CD4-positive, alpha-beta T cell treated with Interleukin-21 for 1 hour (primary cell): ENCODE measurements at regions not wholly inside any gene's neighbourhood (a gene's known extent, or its start where the extent isn't known, plus 50 kb on each side); places are given as distances from the start of the nearest gene placed in this dataset.

Experiments used
- DNase-seq: peaks from one replicate; pipeline ENCODE4 v3.0.0-alpha.2; 2020

DNA sequence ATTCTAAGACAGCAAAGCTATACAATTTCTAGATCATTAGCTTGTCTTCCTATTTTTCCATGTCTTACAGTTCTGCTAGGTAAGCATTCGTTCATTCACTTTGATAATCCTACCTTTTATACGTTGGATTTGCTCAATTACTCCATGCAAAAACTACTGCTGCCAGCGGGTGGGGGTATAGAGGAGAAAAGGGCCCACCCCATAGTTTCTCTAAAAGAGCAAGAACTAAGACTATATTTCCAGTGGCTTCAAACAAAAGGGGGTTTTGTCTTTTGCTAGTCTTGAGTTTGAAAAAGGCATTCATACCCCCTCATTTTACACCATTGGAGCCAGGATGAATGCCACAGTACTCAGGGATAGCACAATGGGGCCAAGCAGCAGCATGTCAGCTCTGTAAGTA, 155.7 kb downstream of the WT1 start:
- DNase-seq = no peak

DNA sequence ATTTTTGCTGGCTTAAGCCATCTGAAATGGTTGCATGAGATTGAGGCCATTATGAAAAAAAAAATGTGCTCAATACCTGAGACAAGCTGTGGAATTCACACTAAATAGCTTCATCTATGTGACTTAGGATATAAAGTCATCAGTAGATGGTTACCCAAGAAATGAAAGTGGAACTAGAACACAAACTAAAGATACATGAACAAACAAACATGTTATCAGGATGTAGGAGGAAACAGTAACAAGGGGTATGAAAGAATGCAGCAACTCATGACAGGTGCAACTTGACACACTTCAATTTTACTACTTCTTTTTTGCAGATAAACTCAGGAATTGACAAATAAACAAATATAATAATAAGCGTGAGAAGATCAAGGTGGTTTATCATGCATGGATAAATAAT, 155.0 kb downstream of the WT1 start:
- DNase-seq = no peak

DNA sequence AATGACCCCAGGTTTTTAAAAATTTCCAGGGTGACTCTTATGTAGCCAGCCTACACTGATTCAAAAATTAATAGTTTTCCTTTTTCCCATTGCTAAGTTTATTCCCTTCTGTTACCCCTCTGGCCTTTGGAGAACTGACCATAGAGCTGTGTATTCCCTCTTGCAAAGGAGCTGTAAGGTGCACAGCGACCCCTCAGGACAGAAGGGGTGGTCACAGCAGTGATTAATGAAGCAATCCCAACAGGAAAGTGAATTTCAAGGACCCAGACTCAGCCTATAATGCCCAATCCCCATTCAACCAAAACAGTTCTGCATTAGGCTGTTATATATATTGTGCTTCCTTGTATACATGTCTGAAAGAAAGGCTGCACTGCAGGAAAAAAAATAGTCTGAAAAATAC, 147.1 kb downstream of the WT1 start:
- no peak for DNase-seq

DNA sequence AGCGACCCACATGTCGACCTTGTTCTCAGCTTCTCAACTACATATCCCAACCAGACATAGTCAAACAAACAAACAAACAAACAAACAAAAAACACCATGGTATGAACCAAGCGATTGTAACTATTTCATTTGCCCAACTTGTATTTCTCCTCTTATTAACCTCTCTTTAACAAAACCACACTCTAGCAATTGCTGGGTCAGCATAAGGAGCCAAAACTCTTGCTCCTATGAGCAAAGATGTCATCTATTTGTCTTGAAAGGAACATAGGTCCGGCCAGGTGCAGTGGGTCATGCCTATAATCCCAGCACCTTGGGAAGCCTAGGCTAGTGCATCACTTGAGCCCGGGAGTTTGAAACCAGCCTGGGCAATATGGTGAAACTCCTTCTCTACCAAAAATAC, 145.6 kb downstream of the WT1 start:
- no peak for DNase-seq

DNA sequence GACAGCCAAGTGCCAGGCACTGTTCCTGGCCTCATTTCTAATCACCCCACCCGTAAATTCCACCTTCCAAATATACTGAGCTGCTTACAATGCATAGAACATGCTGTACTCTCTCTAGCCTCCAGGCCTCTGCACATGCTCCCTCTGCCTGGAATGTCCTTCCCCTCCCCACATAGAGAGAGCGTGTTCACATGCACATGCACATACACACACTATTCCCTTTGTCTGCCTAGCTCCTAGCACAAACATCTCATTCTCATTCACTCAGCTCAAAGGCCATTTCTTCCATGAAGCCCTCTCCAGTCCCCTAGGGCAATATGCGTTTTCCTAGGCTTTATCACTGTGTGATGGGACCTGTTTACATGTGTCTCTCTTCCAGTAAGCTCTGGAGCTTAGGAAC, 144.6 kb downstream of the WT1 start:
- DNase-seq = no peak

DNA sequence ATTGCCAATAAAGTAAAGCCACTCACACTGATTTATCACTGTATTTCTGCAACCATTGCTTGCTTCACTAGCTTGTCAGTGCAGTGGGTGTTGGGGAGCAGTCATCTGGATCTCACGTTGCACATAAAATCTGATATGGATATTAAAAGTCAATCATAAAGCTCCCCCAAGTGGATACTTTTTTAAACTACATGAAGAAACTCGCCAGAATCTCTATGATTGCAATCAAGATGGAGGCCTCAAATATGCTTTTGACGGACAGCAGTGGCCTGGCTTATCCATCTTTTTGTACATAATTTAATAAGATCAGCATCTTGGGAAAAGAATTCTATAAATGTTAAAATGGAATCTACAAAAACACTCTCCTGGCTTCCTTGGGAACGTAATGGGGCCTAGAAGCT, 137.7 kb downstream of the WT1 start:
- peak; percentile 19 for DNase-seq

DNA sequence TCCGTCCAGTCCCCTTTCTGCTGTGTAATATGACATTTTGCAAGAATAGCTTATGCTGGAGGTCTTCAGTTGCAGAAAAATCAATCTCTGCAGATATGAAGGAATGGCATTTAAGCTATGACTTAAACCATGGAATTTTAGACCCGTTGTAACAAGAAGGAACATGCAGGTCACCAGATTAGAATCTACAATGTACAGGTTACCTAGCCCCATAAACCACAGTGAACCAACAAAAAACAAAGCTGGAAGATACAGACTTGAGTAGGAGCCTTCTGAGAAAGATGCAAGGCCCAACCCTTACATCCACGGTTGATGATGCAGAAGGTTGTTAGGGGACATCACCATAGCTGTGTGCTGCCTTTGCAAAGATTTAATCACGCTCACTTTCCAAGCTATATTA, 132.5 kb downstream of the WT1 start:
- no peak for DNase-seq

DNA sequence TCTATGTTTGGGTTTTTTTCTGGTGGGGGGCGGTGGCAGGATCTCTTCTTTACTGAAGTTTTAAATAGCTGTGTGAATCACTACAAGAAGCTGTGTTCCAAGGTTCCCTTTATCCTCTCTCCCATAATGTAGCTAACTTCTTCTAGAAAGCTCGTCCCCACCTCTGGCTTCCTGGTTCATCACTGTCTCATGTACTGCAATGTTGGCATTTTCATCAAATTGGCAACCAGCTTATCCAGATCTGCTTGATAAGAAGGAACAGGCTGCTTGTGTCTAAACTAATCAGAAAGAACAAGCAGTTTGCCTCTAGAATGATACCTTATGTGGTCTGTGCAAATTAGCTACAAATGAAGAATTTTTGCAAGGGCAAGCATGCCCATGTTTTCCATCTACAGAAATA, 130.8 kb downstream of the WT1 start:
- no peak for DNase-seq

DNA sequence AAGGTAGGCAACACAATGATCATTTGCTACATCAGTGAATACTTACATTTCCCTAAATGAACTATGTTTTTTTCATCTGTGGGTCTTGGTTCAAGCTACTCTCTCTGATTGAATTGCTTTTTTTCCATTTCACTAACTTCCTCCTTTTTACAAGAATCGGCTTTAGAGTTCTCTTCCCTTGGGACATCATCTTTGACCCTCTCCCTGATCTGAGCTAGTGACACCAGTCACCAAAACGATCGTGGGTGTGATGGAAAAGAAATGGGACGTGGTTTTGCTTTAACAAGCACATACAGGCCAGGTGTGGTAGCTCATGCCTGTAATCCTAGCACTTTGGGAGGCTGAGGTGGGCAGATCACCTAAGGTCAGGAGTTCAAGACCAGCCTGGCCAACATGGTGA, 129.9 kb downstream of the WT1 start:
- DNase-seq = no peak

DNA sequence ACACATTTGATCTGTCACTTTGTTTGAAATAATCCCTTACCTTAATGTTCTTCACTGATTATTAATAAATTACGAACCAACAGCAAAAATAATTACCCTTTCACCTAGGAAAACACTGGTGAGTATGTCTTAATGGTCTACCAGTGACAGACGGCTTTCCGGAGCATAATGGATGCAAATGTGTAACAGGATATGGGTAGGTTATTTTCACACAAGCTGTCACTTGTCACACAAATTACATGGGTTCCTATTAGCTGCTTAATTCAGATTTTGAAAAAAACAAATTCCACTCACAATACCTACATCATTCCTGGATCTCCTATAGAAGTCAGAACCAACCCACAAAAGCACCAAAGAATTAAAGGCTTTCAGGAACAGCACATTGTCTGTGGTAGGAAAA, 127.9 kb downstream of the WT1 start:
- DNase-seq = no peak

DNA sequence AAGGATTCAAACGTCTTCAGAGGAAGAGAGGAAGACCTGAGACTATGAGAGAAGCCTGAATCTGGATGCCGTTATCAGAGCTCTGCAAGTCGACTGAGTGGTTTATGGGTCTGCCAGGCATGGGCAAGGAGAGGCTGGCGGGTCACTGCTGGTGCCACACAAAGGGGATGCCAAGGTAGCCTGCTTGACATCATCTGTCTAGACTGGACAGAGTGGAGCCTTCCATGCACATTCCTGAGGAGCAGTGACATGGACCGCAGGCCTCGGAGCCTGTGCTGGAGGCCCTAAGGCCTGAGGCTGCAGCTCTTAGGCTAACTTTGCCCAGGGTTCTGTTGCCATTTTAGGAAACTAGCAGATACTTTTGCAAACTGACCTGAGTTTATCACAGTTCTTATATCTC, 127.4 kb downstream of the WT1 start:
- DNase-seq = no peak

DNA sequence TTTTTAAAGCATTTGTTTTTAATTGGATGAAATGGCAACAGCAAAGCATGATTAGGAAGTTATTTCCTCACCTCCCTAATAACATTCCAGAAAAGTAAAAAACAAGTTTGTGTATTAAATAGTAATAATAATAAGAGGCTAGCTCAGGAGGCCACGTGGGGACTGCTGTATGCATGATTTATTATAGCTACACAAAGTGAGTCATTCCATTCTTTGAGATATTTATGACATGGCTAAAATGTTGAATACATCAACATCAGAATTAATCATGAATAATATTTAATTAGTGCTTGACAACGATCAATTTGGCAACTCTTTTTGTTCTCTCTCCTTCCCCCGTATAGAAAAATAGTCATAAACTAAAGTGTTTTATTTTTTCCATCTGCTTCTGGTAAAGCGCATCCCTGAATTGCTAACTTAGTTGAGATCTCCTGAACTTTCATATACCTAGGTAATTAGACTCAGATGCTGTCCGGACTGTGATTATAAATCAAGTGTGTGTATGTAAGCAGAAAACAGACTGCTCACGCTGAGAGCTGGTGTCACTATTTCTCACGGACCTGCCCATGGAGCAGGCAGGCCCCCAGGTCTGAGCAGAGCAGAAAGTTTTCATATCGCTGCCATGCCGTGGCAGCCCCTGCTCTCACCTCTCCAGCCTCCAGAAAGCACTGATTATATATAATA, 125.7 kb downstream of the WT1 start:
- DNase-seq = no peak

DNA sequence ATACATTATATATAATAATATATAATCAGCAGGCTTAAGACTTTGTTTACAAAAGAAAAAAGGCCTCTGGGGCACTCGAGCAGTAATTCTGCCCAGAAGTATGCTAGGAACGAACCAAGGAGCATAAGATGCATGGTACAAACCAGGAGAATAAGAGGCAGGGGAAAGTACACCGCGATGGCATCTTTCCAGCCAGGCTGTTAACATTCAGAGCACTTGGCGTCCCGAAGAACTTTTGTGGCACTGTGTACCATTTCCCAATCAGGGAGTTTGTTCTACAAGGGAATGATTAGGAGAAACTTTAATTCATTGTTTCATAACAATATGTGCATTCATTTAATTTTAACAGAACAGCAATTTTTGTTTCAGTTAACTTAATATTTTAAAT, 125.1 kb downstream of the WT1 start:
- DNase-seq = no peak

DNA sequence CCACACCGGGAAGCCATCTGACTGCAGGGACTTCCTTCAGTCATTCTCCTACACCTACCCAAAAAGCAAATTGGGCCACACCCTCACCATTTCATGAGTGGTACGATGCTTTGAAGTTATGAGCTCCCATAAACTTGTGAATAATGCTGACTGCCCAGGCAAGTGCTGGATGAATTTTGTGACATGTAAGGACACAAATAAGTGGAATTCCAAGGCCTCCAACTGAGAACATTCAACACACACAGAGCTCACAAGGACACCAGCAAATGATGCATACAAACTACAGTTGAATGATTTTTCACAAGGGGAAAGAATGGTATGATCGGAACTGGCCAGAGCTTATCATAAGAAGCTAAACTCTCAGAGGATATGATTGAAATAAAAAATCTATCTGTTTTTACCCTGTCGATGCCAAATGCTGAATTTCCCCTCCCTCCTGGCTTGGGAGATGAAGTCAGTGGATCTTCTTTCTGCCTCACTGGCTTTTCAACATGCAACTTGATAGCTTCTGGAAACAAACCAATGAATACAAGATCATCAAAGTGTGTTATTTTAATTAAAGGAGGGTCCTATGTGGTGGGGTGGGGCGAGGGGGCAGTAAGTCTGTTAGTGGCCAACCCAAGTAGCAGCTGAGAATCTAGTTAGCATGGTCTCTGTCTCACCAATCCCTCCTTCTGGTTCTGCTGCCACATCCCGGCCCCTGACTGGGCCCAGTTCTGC, 123.8 kb downstream of the WT1 start:
- DNase-seq = no peak

DNA sequence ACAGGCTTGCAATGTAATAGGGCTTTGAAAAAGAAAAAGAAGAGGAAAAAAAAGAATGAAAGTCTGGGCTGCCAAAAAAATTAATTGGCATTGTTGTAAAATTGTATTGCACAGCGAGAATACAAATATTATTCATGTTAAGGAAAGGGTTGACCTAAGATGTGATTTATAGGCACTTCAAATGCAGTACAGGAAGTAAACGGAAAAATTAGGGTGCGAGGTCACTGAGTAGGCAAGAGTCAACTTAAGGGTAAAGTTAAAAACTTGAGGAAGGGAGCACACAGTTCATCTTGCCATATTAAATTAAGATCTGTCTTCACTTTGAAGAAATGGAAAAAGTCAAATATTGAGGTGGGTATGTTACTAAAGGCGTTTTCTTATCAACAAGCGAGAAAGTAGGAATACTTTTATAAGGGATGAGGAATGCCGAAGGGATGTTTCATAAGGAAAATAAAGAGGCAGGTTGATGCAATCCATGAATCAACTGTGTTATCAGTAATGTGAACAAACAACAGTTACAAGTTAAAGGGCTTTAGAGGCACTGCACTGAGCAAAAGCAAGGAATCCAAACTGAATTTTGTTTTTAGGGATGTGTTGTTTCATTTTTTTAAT, 123.0 kb downstream of the WT1 start:
- DNase-seq = no peak

DNA sequence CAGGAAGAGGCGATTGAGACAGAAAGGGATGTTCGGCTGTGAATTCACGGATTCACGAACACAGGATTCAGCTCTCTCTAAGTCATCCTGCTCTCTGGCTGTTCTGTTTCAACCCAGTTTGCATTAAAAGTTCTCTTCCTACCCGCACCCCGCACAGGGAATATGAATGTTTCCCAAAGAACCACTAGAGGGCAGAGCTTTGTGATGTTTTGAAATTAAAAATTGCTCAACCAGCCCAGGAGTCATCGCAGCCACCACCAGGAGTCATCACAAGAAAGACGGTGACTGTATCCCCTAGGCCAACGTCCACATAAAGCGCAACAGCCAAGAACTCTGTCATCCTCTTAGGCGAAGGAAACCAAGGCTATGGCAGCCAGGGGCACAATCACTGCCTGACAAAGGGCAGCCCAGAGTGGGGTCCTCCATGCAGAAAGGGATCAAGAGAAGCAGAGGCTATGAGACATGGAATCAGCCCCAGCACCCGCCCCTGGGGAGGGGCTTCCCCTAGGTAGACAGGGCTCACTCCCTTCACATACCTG, 122.4 kb downstream of the WT1 start:
- no peak for DNase-seq

DNA sequence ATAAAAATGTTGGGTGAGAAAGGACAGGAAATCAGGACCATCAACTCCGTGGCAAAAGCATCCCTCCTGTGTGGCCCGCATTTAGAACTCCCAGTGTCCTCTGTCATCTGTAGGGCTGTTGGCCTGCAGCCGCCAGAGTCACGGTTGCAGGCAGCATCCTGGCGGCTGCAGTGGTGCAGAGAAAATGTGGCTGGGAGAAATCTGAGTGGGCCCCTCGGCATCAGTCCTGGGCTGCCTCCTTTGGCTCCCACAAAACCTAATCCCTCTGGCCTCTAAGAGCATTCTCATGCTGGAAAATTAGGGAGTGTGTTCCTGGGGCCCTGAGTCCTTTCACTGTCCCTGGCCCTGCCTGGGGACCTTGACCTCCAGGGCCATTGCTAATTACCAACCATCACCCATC, 121.9 kb downstream of the WT1 start:
- DNase-seq = no peak

DNA sequence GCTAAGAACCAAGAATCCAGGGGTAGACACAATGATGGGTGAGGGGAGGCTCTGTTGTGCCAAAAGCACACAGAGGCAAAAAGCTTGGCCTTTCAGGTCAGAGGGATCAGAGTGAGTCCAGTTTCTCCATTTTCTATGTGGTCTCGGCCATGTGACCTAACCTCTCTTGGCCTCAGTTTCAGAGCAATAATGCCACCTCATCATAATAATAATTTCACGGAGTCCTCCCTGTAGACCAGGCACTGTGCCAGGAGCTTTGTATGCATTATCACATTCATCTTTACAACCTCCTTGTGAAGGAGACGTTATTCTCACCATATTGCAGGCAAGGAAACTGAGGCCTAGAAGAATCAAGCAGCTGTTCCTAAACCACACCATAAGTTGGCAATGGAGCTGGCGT, 120.2 kb downstream of the WT1 start:
- no peak for DNase-seq

DNA sequence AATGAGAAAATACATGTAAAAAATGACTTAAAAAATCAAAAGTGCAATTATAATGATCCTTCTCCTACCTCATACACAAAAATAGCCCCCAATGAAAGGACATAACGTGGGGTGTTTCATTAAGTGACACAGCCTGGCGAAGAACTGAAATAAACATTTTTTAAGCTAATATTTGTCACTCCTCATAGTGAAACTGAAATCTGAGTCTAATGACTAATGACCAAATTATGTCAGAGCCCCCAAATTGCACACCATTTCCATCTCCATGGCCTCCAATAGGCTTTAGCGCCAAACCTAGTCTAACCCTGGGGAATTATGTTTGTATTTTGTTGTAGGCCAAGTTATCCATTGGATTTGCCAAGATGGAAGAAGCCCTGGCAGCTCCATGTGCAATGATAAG, 119.1 kb downstream of the WT1 start:
- DNase-seq = no peak

DNA sequence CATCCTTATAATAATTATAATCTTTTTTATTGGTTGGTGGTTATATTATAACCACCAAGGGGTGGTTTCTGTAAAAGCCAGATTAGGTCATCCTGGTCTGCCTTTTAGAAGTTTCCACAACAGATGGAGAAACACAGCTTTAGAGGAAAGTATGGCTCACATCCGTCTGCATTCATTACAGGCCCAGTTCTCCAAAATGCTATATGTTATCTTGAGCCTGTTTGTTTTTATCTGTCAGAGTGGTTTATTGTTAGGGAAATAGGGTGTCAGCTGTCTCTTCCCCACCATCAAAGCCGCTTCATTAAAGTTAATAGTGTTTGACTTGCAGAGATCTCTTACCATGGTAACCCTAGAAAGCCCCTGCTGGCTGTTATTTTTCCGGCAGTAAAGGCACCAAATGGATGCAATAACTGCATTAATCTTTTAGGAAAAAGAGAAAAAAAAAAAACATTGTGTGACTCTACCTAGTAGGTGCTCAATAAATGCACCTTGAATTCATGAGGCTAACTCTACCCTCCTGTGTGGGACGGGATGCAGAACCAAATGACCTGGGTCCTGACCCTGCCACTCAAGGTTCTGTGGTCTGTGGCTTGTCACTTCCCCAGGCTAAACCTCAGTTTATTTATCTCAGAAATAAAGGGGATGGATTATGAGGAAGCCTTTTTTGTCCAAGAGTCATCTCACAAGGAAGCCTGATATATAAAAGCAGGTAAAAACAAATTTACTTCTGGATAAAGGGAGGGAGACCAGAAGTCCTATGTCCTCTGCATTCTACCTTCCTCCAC, 118.3 kb downstream of the WT1 start:
- no peak for DNase-seq

DNA sequence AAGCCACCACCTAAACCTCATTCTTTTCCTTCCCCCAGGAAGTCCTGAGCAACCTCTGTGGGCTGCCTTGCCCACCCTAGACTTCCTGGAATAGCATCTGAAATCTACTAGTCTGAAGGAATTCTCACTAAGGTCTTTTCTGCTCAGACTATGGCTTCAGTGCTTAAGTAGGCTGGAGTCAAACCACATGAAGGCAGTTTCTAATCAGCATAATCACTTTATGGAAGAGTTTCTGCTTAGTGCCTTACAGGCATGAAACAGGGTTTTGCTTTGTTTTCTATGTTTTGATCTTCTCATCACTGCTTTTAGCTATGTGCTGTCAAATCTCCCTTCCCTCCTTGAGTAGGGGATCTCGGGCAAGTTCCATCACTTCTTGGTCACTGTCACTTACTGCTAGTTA, 117.7 kb downstream of the WT1 start:
- no peak for DNase-seq

DNA sequence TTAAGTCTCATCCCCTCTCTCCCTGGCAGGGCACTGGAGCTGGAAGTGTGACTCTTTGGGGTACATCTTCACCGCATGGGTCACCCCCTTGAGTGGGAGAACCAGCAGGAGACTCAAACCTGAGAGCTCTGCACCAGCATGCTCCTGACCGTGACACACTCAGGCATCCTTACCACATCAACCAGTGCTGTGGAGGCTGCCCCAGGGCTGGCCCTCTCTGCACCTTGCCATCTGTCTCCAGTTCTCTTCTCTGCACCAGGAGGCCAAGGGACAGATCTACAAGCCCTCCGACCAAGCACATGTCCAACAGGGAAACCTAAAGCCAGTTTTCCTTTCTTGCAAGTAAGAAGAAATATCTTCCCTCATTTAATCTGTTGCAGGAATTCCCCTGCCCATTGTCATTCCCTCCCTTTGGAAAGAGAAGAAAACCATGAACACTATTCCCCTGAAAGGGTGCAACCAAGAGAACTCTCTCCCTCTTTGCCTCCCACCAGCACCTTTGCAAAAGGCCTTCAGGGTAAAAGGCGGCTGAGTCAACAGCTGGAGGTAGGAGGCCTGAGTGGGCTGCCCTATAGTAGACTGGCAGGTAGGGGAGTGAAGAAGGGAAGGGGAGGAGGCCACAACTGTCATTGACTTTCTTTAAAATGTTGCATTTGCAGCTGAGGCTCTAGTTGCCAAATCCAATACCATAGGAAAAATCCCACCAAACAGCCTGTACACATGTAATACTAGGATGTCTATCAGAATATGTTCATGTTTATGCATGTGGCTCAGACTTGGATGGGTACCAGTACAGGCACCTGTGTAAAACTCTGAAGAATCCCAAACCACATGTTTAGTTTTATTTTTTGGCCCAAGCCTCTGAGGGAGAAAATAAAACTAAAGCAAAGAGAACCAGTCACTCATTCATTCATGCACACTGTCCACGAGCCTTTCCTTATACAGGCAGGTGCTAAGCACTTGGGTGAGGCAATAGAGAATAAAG, 117.0 kb downstream of the WT1 start:
- DNase-seq = no peak
